NCI-H526 (cell line): ENCODE measurements at regions not wholly inside any gene's neighbourhood (a gene's known extent, or its start where the extent isn't known, plus 50 kb on each side); places are given as distances from the start of the nearest gene placed in this dataset.

Experiments
- DNase-seq, 2 experiments: peaks; one replicate each; lab custom pipeline; 2025; lab: John Stamatoyannopoulos, UW

GRCh38 chr20:39399463-39399862, 437.3 kb downstream of the DHX35 start:
- no peak for DNase-seq

- peak; percentile 15 to 33 for DNase-seq
Measured at GRCh38 chr20:39398656-39399055, 436.5 kb downstream of the DHX35 start.

- no peak for DNase-seq
Measured at GRCh38 chr20:39397646-39398045, 435.5 kb downstream of the DHX35 start.

- no peak for DNase-seq
Measured at GRCh38 chr20:39395478-39396291, 433.5 kb downstream of the DHX35 start.

- no peak for DNase-seq
Measured at GRCh38 chr20:39394461-39394860, 432.3 kb downstream of the DHX35 start.

- DNase-seq: peak; percentile 24 to 41
Measured at GRCh38 chr20:39390186-39390585, 428.0 kb downstream of the DHX35 start.

GRCh38 chr20:39381595-39381994, 419.5 kb downstream of the DHX35 start:
- DNase-seq: no peak

- DNase-seq: no peak
Measured at GRCh38 chr20:39378776-39379175, 416.6 kb downstream of the DHX35 start.

GRCh38 chr20:39376788-39377187, 414.6 kb downstream of the DHX35 start:
- DNase-seq: no peak

- DNase-seq: no peak
Measured at GRCh38 chr20:39364320-39364719, 402.2 kb downstream of the DHX35 start.

GRCh38 chr20:39359981-39360620, 398.0 kb downstream of the DHX35 start:
- DNase-seq: no peak

GRCh38 chr20:39358052-39358451, 395.9 kb downstream of the DHX35 start:
- peak; percentile 7 to 37 for DNase-seq

GRCh38 chr20:39356908-39357307, 394.8 kb downstream of the DHX35 start:
- no peak for DNase-seq

GRCh38 chr20:39349240-39349639, 387.1 kb downstream of the DHX35 start:
- no peak for DNase-seq

GRCh38 chr20:39347626-39348025, 385.5 kb downstream of the DHX35 start:
- DNase-seq: no peak

- DNase-seq: no peak
Measured at GRCh38 chr20:39342463-39342862, 380.3 kb downstream of the DHX35 start.

- DNase-seq: peak; percentile 77 to 83
Measured at GRCh38 chr20:39338469-39339376, 376.6 kb downstream of the DHX35 start.

GRCh38 chr20:39333211-39333610, 371.1 kb downstream of the DHX35 start:
- no peak for DNase-seq

- DNase-seq: no peak
Measured at GRCh38 chr20:39328347-39328746, 366.2 kb downstream of the DHX35 start.

GRCh38 chr20:39326050-39326449, 363.9 kb downstream of the DHX35 start:
- DNase-seq: no peak

- DNase-seq: no peak
Measured at GRCh38 chr20:39318911-39319310, 356.8 kb downstream of the DHX35 start.

- no peak for DNase-seq
Measured at GRCh38 chr20:39312676-39313075, 350.5 kb downstream of the DHX35 start.
